Keratinocyte (primary cell): ENCODE measurements at regions not wholly inside any gene's neighbourhood (a gene's known extent, or its start where the extent isn't known, plus 50 kb on each side); places are given as distances from the start of the nearest gene placed in this dataset.

Experiments used
- DNase-seq: peaks from one replicate; pipeline ENCODE4 v3.0.0-alpha.2; 2011; ENCODE audit warnings: low read depth, missing footprints, low spot score
- FAIRE-seq: peaks from 2 replicates; lab custom pipeline; 2011; peaks lifted over from hg19 to GRCh38; lab: Jason Lieb, UNC
- H2AFZ ChIP-seq: 2 replicates; pipeline ENCODE4 v1.6.0; 2012; ENCODE audit warnings: low read length, control low read depth, inconsistent platforms; ENCODE audit not compliant: control insufficient read depth
- H3K27ac ChIP-seq: 2 replicates; pipeline ENCODE4 v1.5.1; 2011; ENCODE audit warnings: low read length; ENCODE audit not compliant: control insufficient read depth, insufficient read depth
- H3K27me3 ChIP-seq: 3 replicates; pipeline ENCODE4 v1.6.0; 2011; ENCODE audit warnings: low read length; ENCODE audit not compliant: control insufficient read depth, insufficient read depth; ENCODE audit errors: extremely low read depth
- H3K36me3 ChIP-seq, 2 experiments: 2 replicates in 1 of 2; 3 replicates in 1 of 2; pipeline ENCODE4 v1.5.1; 2011; ENCODE audit warnings: low read length in 2 of 2, mild to moderate bottlenecking in 1 of 2; ENCODE audit not compliant: control insufficient read depth in 2 of 2, insufficient read depth in 2 of 2; ENCODE audit errors: extremely low read depth in 1 of 2
- H3K4me1 ChIP-seq: 3 replicates; pipeline ENCODE4 v1.5.1; 2011; ENCODE audit warnings: low read length; ENCODE audit not compliant: control insufficient read depth, insufficient read depth; ENCODE audit errors: extremely low read depth
- H3K4me2 ChIP-seq: 3 replicates; pipeline ENCODE4 v1.6.0; 2011; ENCODE audit warnings: low read depth, low read length; ENCODE audit not compliant: control insufficient read depth, insufficient read depth; ENCODE audit errors: extremely low read depth
- H3K4me3 ChIP-seq, 3 experiments: fragments of 200-600 bp in 1 of 3; sonication (generic) in 1 of 3; 2 replicates in 2 of 3; 3 replicates in 1 of 3; pipeline ENCODE4 v1.5.1; 2011 to 2016; ENCODE audit warnings: low read length in 3 of 3, mild to moderate bottlenecking in 3 of 3, control low read depth in 2 of 3, inconsistent platforms in 1 of 3, low read depth in 1 of 3, mixed read lengths in 1 of 3, mixed run types in 1 of 3, moderate library complexity in 1 of 3; ENCODE audit not compliant: control insufficient read depth in 2 of 3, insufficient read depth in 2 of 3; ENCODE audit errors: extremely low read depth in 1 of 3
- H3K79me2 ChIP-seq: 2 replicates; pipeline ENCODE4 v1.6.0; 2012; ENCODE audit warnings: low read length; ENCODE audit not compliant: control insufficient read depth, insufficient read depth
- H3K9ac ChIP-seq: 3 replicates; pipeline ENCODE4 v1.6.0; 2011; ENCODE audit warnings: low read length; ENCODE audit not compliant: control insufficient read depth, insufficient read depth; ENCODE audit errors: extremely low read depth
- H3K9me1 ChIP-seq: 3 replicates; pipeline ENCODE4 v1.6.0; 2011; ENCODE audit warnings: low read length; ENCODE audit not compliant: control insufficient read depth, insufficient read depth; ENCODE audit errors: extremely low read depth
- H3K9me3 ChIP-seq: 2 replicates; pipeline ENCODE4 v1.5.1; 2012; ENCODE audit warnings: low read depth, low read length; ENCODE audit not compliant: control insufficient read depth
- H4K20me1 ChIP-seq: 3 replicates; pipeline ENCODE4 v1.6.0; 2011; ENCODE audit warnings: low read length; ENCODE audit not compliant: control insufficient read depth, insufficient read depth; ENCODE audit errors: extremely low read depth
- CTCF ChIP-seq, 3 experiments: IDR thresholded peaks in 1 of 3; conservative IDR thresholded peaks in 1 of 3; optimal IDR thresholded peaks in 1 of 3; 2 replicates in 2 of 3; 3 replicates in 1 of 3; pipeline versions ENCODE3 to v1.5.1; 2011; ENCODE audit warnings: low read length in 3 of 3, mild to moderate bottlenecking in 3 of 3, moderate library complexity in 2 of 3, control low read depth in 1 of 3, inconsistent platforms in 1 of 3; ENCODE audit not compliant: insufficient read depth in 2 of 3; ENCODE audit errors: extremely low read depth in 1 of 3
- EZH2 ChIP-seq: IDR thresholded peaks from one replicate; pipeline ENCODE4 v1.6.1; 2012; ENCODE audit warnings: inconsistent platforms, mild to moderate bottlenecking, low read length, moderate library complexity
- dilution Hi-C: fragments of 300-500 bp; cut with MboI; formaldehyde crosslinking; loops from one replicate; pipeline ENCODE4 v1.7.0; 2020; ENCODE audit warnings: low sequenced_read_pairs; ENCODE audit not compliant: extremely low pct_ligation_motif_present

- H3K9ac ChIP-seq: no peak overlapping the region
- H4K20me1 ChIP-seq: no peaks in the 10 kb centered on the region
- no peaks in the 10 kb centered on the region for H3K79me2 ChIP-seq
- no peaks in the 10 kb centered on the region for H3K27me3 ChIP-seq
- no peak overlapping the region for H3K27ac ChIP-seq
- H3K9me1 ChIP-seq: no peaks in the 10 kb centered on the region
- TF ChIP-seq EZH2 (no peak), CTCF (optimal IDR thresholded peaks at IDR 0.05 in 1 of 3, IDR thresholded peaks at IDR 0.05 in 1 of 3, conservative IDR thresholded peaks at IDR 0.05 in 1 of 3; ENCODE audit: extremely low read depth in 1 of 3, insufficient read depth in 2 of 3, low read length in 3 of 3) (no peak)
- no peak overlapping the region for H2AFZ ChIP-seq
- H3K4me3 ChIP-seq: no peak overlapping the region
- no peak overlapping the region for H3K4me2 ChIP-seq
- no peaks in the 10 kb centered on the region for H3K4me1 ChIP-seq
- FAIRE-seq (no peak), DNase-seq (no peak)
- H3K36me3 ChIP-seq: no peaks in the 10 kb centered on the region
- H3K9me3 ChIP-seq: peaks cover 14% of the 10 kb centered on the region
- dilution Hi-C loops: no loop called here
Observed at GRCh38 chr22:49272546-49273125, 555.0 kb downstream of the BRD1 start.

- FAIRE-seq: no peak
- Histone ChIP-seq H3K4me2 (no peak overlapping the region), H3K79me2 (no peaks in the 10 kb centered on the region), H4K20me1 (no peaks in the 10 kb centered on the region), H3K27me3 (no peaks in the 10 kb centered on the region), H3K9ac (no peak overlapping the region), H3K4me3 (no peak overlapping the region), H2AFZ (no peak overlapping the region), H3K4me1 (no peaks in the 10 kb centered on the region), H3K36me3 (no peaks in the 10 kb centered on the region), H3K27ac (no peak overlapping the region), H3K9me1 (no peaks in the 10 kb centered on the region), H3K9me3 (peaks cover 12% of the 10 kb centered on the region)
- TF ChIP-seq CTCF (optimal IDR thresholded peaks at IDR 0.05 in 1 of 3, IDR thresholded peaks at IDR 0.05 in 1 of 3, conservative IDR thresholded peaks at IDR 0.05 in 1 of 3; ENCODE audit: extremely low read depth in 1 of 3, insufficient read depth in 2 of 3, low read length in 3 of 3) (no peak), EZH2 (no peak)
- no peak for DNase-seq
- dilution Hi-C loops: no loop called here
Observed at GRCh38 chr22:49271831-49272230, 555.8 kb downstream of the BRD1 start.
